ENCODE measurements at regions not wholly inside any gene's neighbourhood (a gene's known extent, or its start where the extent isn't known, plus 50 kb on each side); places are given as distances from the start of the nearest gene placed in this dataset.

DNA sequence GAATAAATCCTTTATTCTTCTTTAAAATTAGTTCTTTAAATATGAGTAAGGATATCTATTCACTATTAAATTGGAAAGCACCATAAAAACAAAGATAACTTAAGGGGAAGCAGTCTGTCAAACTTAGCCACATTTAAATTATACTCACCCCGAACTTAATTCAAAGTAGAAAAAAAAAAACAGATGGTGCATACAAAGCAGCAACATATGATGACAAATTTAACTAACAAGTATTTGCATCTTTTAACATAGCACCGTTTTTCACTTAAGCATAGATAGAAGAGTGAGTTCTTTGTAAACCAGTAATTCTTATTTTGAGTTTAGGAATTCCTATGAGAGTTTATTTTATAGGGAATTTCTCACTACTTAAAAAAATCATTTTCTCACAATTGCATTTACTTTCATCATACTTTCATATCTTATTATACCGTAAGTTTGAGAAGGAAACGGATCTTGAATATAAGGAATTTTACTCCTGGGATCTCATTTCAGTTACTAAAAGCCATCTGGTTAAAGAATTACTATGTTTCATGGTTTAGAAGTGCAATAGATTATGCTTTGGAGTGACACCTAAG is 828.2 kb upstream of the MAP3K7 start:
- TF ChIP-seq, protein P1, sequence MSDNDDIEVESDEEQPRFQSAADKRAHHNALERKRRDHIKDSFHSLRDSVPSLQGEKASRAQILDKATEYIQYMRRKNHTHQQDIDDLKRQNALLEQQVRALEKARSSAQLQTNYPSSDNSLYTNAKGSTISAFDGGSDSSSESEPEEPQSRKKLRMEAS (IDR thresholded peaks at IDR 0.05): no peak
- no peak for TF ChIP-seq SP1 (IDR thresholded peaks at IDR 0.05)
- TF ChIP-seq FOXA2 (IDR thresholded peaks at IDR 0.05): no peak
- TF ChIP-seq, protein P2, sequence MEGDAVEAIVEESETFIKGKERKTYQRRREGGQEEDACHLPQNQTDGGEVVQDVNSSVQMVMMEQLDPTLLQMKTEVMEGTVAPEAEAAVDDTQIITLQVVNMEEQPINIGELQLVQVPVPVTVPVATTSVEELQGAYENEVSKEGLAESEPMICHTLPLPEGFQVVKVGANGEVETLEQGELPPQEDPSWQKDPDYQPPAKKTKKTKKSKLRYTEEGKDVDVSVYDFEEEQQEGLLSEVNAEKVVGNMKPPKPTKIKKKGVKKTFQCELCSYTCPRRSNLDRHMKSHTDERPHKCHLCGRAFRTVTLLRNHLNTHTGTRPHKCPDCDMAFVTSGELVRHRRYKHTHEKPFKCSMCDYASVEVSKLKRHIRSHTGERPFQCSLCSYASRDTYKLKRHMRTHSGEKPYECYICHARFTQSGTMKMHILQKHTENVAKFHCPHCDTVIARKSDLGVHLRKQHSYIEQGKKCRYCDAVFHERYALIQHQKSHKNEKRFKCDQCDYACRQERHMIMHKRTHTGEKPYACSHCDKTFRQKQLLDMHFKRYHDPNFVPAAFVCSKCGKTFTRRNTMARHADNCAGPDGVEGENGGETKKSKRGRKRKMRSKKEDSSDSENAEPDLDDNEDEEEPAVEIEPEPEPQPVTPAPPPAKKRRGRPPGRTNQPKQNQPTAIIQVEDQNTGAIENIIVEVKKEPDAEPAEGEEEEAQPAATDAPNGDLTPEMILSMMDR (IDR thresholded peaks at IDR 0.05; ENCODE audit: low read depth, low read length, missing input control): no peak
- no peak for TF ChIP-seq HNF4A (conservative IDR thresholded peaks at IDR 0.05)
- no peak for TF ChIP-seq ATF3 (IDR thresholded peaks at IDR 0.05)
- TF ChIP-seq RXRA (IDR thresholded peaks at IDR 0.05): no peak
- TF ChIP-seq NR2F2 (IDR thresholded peaks at IDR 0.05): no peak
- no peak for TF ChIP-seq FOXA1 (IDR thresholded peaks at IDR 0.05)
- TF ChIP-seq GABPA (IDR thresholded peaks at IDR 0.05 in 1 of 2, conservative IDR thresholded peaks at IDR 0.05 in 1 of 2): no peak
- TF ChIP-seq RAD21 (IDR thresholded peaks at IDR 0.05): no peak
- TF ChIP-seq, protein P3, sequence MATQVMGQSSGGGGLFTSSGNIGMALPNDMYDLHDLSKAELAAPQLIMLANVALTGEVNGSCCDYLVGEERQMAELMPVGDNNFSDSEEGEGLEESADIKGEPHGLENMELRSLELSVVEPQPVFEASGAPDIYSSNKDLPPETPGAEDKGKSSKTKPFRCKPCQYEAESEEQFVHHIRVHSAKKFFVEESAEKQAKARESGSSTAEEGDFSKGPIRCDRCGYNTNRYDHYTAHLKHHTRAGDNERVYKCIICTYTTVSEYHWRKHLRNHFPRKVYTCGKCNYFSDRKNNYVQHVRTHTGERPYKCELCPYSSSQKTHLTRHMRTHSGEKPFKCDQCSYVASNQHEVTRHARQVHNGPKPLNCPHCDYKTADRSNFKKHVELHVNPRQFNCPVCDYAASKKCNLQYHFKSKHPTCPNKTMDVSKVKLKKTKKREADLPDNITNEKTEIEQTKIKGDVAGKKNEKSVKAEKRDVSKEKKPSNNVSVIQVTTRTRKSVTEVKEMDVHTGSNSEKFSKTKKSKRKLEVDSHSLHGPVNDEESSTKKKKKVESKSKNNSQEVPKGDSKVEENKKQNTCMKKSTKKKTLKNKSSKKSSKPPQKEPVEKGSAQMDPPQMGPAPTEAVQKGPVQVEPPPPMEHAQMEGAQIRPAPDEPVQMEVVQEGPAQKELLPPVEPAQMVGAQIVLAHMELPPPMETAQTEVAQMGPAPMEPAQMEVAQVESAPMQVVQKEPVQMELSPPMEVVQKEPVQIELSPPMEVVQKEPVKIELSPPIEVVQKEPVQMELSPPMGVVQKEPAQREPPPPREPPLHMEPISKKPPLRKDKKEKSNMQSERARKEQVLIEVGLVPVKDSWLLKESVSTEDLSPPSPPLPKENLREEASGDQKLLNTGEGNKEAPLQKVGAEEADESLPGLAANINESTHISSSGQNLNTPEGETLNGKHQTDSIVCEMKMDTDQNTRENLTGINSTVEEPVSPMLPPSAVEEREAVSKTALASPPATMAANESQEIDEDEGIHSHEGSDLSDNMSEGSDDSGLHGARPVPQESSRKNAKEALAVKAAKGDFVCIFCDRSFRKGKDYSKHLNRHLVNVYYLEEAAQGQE (IDR thresholded peaks at IDR 0.05): no peak
- TF ChIP-seq YY1 (IDR thresholded peaks at IDR 0.05): no peak
- TF ChIP-seq HNF4G (IDR thresholded peaks at IDR 0.05): no peak
- no peak for TF ChIP-seq TAF1 (conservative IDR thresholded peaks at IDR 0.05)
- no peak for TF ChIP-seq ZBTB33 (IDR thresholded peaks at IDR 0.05)
- no peak for TF ChIP-seq EGR1 (IDR thresholded peaks at IDR 0.05; ENCODE audit: low read depth in 2 of 2)
- no peak overlapping the region for H3K27ac ChIP-seq (ENCODE audit: low read depth in 1 of 2, low read length in 2 of 2)
- WGBS: 65% methylated on average over 4 of the region's 4 CpGs

More for the DNA sequence above, 828.2 kb upstream of the MAP3K7 start:
- H3K4me1 ChIP-seq (ENCODE audit: control insufficient read depth in 4 of 4, insufficient read depth in 4 of 4, low read length in 3 of 4): no peaks in the 10 kb centered on the region
- H3K36me3 ChIP-seq (ENCODE audit: control insufficient read depth in 4 of 4, insufficient read depth in 3 of 4, low read depth in 1 of 4, low read length in 3 of 4): no peaks in the 10 kb centered on the region
- H3K4me3 ChIP-seq (ENCODE audit: low read depth in 1 of 3, low read length in 3 of 3): no peak overlapping the region
- H3K9ac ChIP-seq (ENCODE audit: low read depth in 1 of 2, low read length in 2 of 2): no peak overlapping the region
- DNase-seq (ENCODE audit: low spot score): no peak
- peaks cover 0 to 5% (median 0%) of the 10 kb centered on the region in 4 donors for H3K9me3 ChIP-seq (ENCODE audit: control insufficient read depth in 4 of 4, low read length in 3 of 4)
- H3K27me3 ChIP-seq (ENCODE audit: control insufficient read depth in 4 of 4, insufficient read depth in 4 of 4, low read length in 3 of 4): no peaks in the 10 kb centered on the region

Data from liver (tissue), 8 donors.